ENCODE measurements at regions not wholly inside any gene's neighbourhood (a gene's known extent, or its start where the extent isn't known, plus 50 kb on each side); places are given as distances from the start of the nearest gene placed in this dataset.

DNA sequence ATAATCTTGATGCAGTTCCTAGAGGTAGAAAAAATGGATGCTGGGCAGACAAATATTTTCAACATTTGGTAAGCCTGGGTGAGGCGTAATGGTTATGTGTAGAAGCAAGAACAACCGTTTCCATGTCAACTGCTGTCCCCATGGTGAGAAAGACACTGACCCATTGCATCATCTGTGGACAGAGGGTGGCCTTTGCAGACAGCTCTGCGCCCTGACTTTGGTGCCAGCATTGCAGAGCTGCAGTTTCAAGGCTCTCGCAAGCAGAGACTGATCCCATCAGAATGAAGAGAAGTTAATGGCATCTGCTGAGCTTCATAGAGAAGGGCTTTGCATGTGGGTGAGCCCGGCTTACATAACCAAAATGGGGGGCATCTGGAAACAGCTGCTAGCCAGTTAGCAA lies 179.0 kb upstream of the ADRA1B start:
- Mint-ChIP-seq H3K9me3 (no peaks in the 10 kb centered on the region; the same call in 1 of the 2 replicates), H3K4me3 (no peak overlapping the region), H3K27ac (no peak overlapping the region), H3K36me3 (ENCODE audit: low read depth) (no peaks in the 10 kb centered on the region), H3K27me3 (ENCODE audit: insufficient read depth) (peaks cover 15% of the 10 kb centered on the region), H3K4me1 (ENCODE audit: low read depth) (0 out of 2 replicates have a peak, but pooled peaks cover 4% of the 10 kb centered on the region)
- DNase-seq = no peak
- TF ChIP-seq, protein P1, sequence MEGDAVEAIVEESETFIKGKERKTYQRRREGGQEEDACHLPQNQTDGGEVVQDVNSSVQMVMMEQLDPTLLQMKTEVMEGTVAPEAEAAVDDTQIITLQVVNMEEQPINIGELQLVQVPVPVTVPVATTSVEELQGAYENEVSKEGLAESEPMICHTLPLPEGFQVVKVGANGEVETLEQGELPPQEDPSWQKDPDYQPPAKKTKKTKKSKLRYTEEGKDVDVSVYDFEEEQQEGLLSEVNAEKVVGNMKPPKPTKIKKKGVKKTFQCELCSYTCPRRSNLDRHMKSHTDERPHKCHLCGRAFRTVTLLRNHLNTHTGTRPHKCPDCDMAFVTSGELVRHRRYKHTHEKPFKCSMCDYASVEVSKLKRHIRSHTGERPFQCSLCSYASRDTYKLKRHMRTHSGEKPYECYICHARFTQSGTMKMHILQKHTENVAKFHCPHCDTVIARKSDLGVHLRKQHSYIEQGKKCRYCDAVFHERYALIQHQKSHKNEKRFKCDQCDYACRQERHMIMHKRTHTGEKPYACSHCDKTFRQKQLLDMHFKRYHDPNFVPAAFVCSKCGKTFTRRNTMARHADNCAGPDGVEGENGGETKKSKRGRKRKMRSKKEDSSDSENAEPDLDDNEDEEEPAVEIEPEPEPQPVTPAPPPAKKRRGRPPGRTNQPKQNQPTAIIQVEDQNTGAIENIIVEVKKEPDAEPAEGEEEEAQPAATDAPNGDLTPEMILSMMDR (IDR thresholded peaks at IDR 0.05) = no peak

DNA sequence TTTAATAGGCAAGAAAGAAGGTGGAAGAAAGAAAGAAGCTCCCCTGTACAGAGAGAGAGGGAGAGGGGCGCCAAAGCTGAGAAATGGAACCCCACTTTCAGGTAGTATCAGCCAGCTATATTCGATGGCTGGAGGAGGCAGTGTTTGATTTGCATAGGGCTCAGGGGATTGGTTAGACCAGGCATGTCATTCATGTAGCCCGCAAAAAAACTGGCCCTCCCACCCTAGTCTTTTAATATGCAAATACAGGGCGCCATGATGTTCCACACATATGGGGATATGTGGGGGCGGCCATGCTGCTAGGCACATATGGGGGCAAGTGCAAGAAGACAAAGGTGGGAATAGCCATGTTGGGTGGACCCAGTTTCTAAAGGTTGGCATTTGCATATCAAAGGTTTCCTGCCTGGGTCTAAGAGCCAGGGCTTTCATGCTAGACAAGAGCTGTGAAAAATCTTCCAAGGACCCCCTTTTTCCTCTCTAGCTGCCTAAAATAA lies 174.4 kb upstream of the ADRA1B start:
- Mint-ChIP-seq H3K27ac (no peak overlapping the region), H3K4me1 (ENCODE audit: low read depth) (no peaks in the 10 kb centered on the region), H3K36me3 (ENCODE audit: low read depth) (no peaks in the 10 kb centered on the region), H3K9me3 (no peaks in the 10 kb centered on the region; the same call in 1 of the 2 replicates), H3K4me3 (no peak overlapping the region), H3K27me3 (ENCODE audit: insufficient read depth) (peaks cover 13% of the 10 kb centered on the region)
- TF ChIP-seq, protein P1 (IDR thresholded peaks at IDR 0.05) = no peak
- DNase-seq = no peak

DNA sequence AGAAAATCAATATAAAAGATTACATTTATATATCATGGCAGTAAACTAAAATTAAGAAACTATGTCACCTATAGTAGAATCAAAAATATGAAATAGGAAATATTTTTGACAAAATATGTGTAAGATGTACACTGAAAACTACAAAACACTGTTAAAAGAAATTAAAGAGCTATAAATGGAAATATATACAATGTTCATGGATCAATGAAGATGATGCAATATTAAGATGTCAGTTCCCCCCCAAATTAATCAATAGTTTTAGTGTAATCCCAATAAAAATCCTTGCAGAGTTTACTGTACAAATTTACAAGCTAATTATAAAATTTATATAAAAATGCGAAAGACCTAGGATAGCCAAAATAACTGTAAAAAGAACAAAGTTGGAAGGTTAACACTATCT lies 173.0 kb upstream of the ADRA1B start:
- no peak for DNase-seq
- TF ChIP-seq, protein P1 (IDR thresholded peaks at IDR 0.05) = no peak
- H3K9me3 Mint-ChIP-seq = no peaks in the 10 kb centered on the region; the same call in 1 of the 2 replicates
- H3K36me3 Mint-ChIP-seq (ENCODE audit: low read depth) = no peaks in the 10 kb centered on the region
- peaks cover 10% of the 10 kb centered on the region for H3K27me3 Mint-ChIP-seq (ENCODE audit: insufficient read depth)
- H3K4me1 Mint-ChIP-seq (ENCODE audit: low read depth) = no peaks in the 10 kb centered on the region
- no peak overlapping the region for H3K4me3 Mint-ChIP-seq
- H3K27ac Mint-ChIP-seq = no peak overlapping the region

DNA sequence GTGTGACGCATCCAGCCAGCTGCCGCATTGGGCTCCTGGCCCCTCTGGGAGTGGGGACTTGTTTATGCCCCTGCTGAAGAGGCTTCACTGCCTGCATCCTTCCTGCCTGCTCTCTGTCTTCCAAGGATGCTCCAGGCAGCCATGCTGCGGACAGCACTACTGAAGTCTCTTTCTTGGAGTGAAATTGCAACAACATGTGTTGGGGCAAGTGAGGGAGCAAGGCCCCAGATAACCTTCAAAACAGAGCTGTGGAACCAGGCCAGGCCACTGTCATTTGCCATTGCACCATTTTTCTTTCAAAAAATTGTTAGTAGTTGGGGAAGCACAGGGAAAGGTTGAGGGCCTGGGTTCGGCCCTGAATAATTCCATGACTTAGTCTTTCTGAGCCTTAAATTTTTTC lies 169.6 kb upstream of the ADRA1B start:
- TF ChIP-seq, protein P1 (IDR thresholded peaks at IDR 0.05) = no peak
- H3K27ac Mint-ChIP-seq = no peak overlapping the region
- H3K27me3 Mint-ChIP-seq (ENCODE audit: insufficient read depth) = no peaks in the 10 kb centered on the region; the same call in none of the 2 replicates
- H3K4me3 Mint-ChIP-seq = no peak overlapping the region
- peaks cover 9% of the 10 kb centered on the region; the same call in 1 of the 2 replicates for H3K4me1 Mint-ChIP-seq (ENCODE audit: low read depth)
- peaks cover 6% of the 10 kb centered on the region for H3K9me3 Mint-ChIP-seq
- DNase-seq = no peak
- peaks cover 5% of the 10 kb centered on the region; the same call in 1 of the 2 replicates for H3K36me3 Mint-ChIP-seq (ENCODE audit: low read depth)

DNA sequence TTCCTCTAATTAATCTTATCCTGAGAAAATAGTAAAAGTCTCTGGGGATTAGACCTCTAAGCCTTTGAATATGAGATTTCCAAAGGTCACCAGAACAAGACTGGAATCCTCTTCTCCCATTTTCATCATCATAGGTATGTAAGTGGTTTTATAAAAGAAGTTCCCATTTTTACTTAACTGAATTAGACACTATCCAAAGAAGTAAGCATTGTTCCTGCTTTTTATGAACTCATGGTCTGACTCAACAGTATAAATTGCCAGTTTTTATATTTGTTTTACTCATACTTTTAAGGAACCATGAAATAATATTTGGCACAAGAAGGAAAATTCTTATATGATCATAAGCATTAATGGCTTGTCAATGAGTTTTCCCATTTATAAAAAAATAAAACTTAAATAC lies 167.1 kb upstream of the ADRA1B start:
- Mint-ChIP-seq H3K4me3 (no peak overlapping the region), H3K9me3 (peaks cover 20% of the 10 kb centered on the region), H3K4me1 (ENCODE audit: low read depth) (peaks cover 17% of the 10 kb centered on the region), H3K27me3 (ENCODE audit: insufficient read depth) (no peaks in the 10 kb centered on the region; the same call in 1 of the 2 replicates), H3K27ac (no peak overlapping the region), H3K36me3 (ENCODE audit: low read depth) (peaks cover 11% of the 10 kb centered on the region; the same call in 1 of the 2 replicates)
- DNase-seq = no peak
- TF ChIP-seq, protein P1 (IDR thresholded peaks at IDR 0.05) = no peak

All from HFFc6 (cell line).